Esophagus mucosa (tissue), 1 donor: ENCODE measurements at regions not wholly inside any gene's neighbourhood (a gene's known extent, or its start where the extent isn't known, plus 50 kb on each side); places are given as distances from the start of the nearest gene placed in this dataset.
"Not testable (repeated sequence)": the region's sequence is repeated elsewhere in the genome, so short reads cannot be mapped to it uniquely, and the experiment has no call there.

Source experiments
- ATAC-seq: fragments of 200-7000 bp; cut with Tn5 transposase; one replicate; pipeline ENCODE4 v1.9.1; 2020
- donor health status: DM: yes; HTN: yes; CAD: no.

GRCh38 chr1:83508485-83509151 is 490.3 kb downstream of the TTLL7 start:
- ATAC-seq: no peak

DNA sequence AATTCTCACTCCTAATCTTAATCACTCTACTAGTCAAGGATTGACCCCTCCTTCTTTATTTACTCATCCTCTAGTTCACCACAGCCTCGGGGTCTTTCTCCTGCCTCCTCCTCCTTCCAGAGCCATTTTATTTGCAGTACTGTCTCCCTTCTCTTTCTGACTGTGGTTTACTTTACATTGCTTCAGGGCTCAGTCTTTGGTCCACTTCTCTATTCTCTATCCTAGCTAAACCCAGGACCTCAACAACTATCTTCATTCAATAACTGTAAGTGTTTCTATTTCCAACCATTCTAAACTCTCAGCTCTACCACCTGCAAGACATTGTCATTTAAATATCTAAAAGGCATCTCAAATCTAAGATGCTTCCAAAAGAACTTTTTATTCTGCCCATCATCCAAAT is 493.8 kb downstream of the TTLL7 start:
- ATAC-seq: no peak

DNA sequence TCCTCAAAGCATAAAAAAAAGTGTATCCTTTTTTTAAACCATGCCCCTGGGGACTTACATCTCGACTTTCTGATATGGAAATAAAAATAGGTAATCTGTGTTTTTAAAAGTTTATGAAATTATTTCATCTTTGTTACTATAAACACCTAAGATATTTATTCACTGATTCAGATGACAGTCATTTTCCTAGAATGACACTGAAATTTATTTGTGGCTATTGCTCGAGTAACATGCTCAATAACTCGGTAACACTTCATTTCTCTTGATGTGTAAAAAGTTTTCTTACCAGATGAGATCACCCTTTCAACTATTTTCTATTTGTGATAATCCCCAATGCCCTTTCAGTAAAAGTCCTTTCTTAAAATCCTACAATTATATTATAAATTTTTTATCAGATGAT is 495.8 kb downstream of the TTLL7 start:
- ATAC-seq: no peak

- no peak for ATAC-seq
Observed at GRCh38 chr1:83500987-83501591, 497.8 kb downstream of the TTLL7 start.

DNA sequence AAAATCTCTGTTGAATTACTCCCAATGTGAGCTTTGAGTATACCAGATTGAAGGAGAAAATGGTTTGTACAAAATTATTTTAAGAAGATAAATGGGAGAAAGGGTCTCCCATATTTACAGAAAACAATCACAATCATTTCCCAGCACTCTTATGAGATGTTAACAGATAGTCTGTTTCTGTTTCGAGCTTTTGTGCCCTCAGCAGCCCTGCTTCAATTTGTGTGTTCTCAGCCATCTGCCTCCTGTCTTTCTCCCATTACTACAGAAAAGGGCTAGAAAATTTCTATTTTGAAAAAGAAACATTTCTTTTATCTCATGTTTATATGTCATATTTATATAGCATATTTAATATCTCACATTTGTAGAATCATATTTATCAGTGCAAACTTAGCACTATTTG is 498.4 kb downstream of the TTLL7 start:
- no peak for ATAC-seq

DNA sequence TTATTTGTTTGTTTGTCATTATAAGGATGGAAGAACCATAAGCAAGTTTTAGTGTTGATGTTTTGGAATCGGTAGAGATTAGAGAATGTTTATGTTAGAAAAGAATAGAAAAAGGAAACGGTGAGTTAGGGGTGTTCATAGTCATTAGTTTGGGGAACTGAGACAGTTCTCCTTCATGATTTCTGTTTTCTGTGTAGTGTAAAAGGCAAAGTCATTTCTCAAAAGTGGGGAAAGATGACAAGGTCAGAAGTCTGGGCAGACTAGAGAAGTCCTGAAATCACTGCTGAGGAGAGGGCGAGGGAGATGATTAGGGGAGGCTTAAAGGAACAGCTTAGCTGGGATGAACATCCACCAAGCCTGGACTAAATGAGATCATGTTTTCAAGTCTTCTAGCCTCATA is 498.9 kb downstream of the TTLL7 start:
- ATAC-seq: no peak

DNA sequence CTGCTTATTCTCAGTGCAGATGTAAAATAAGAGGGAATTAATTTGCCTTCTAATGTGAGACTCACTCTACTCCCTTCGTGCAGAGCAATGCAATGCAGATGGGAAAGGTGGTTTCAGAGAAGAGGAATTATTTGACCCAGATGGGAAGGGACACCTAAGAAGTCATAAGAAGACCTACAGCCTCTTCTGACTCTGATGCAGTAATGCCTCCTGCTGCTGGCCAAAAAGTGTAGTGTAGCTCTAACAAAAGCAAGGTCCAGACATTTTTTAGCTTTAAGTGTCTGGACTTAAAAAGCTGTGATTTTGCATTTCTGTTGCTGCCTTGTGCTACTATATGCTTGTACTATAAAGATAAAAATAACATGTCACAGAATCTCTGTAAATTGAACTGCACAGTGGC is 501.4 kb downstream of the TTLL7 start:
- ATAC-seq: no peak

DNA sequence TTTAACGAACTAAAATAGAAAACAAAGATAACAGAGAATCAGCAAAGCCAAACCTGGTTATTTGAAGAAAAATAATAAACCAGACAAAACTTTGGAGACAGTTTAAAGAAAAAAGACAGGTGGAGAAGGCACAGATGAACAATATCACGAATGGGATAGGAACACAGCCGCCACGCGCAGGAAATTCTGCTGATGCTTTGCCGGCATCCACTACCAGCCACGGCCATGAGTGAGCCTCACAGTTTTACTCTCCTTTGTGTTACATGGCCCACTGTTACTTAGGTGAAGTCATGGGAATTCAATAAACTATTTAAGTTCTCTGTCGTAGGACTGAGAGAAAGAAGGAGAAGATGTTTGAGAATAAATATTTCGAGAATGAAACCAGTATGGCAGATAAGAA is 503.4 kb downstream of the TTLL7 start:
- ATAC-seq: no peak

DNA sequence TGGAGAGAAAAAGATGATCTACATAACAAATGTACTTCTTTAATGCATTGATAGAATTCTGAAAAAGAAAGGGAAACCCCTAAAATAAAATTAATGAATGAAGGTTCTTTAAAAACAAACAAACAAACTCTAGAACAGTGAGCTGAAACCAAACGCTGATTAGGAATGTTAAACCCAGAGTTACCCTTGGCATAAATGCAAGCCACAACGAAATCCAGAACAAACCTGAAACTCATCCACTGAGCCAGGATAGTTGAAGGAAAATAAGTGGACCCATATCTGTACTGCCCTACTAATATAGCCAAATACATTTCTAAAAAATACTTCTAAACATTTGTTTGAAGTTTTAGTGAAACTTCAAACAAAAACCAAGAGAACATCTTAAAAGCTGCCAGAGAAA is 505.3 kb downstream of the TTLL7 start:
- ATAC-seq: no peak

DNA sequence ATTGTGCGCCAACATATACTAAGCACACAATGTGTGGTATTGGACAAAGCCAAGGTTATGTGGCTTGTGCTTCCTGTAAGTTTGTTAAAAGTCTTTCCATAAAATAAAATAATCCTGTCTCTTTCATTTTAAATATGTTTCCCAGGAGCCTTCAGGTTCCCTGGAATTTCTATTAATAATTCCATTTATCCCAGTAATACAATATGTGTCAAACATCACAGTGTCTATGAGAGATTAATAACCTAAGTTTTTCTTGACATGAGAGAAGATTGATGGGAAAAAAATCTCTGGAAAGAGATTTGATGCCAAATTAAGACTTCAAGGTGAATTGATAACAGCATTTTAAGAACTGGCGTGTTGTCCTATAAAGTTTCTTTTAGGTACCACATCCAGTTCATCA is 507.0 kb downstream of the TTLL7 start:
- ATAC-seq: no peak

DNA sequence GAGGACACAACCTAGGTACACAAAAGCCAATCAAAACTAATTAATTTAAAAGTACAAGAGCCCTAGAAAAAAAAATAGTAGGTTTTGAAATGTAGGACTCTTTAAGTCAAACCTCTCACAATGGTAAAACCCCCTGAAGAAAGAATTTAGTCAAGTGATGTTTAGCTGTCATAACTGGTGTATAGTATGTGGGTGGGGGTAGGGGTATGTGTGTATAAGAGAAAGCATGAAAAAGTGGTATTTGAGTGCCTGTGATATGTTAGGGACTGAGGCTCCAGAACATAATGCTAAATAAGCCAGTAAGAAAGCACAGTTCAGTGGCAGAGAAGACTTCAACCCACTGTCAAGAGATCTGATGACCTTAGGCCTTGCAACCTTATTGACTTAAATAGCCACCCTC is 507.9 kb downstream of the TTLL7 start:
- no peak for ATAC-seq

DNA sequence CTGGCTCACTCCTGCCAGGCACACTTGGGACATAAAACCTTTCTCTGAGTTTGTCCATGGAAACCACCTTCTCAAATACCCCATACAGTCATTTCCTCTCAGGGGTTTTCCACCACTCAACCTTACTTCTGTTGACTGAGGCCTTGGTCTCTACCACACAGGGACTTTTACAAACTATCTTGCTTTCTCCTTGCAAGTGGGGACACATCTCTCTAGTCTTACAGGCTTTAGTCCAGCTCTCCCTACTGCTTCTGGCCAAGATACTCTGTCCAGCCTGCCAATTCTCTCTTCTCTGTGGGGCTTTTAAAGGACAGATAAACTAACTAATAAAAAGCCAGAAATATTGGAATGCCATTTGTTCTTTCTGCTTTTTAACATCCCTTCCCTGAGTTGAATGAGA is 510.8 kb downstream of the TTLL7 start:
- not testable (repeated sequence) for ATAC-seq

- not testable (repeated sequence) for ATAC-seq
Observed at GRCh38 chr1:83487460-83487859, 511.5 kb downstream of the TTLL7 start.

DNA sequence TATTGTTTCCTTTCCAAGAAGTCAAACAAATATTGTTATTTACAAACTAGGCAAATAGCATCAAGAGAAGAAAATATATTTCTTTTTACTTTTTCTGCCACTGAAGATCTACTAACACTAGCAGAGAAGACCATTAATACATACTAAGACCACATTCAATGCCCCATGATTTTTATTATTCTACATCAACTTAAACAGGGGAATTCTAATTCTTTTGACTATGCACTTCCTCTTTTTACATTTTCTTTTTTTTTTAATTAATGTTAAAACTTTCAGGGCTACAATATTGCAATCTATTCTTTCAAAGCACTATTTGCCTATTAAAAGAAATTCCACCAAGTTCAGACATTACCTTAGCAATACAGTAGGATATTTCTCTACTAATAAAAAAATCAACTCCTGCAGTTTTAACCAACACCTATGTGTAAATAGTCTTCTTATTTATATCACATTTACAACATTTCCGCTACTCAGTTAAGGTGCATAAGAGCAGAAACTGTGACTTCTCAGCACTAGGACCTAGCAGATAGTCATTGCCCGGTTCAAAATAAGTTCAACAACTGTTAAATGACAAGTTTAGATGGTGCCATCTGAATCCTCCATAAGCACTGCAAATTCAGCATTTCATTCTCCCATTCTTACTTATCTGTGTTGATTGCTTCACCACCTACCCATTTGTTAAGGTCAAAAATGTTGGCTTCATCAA is 513.5 kb downstream of the TTLL7 start:
- not testable (repeated sequence) for ATAC-seq

- peak; percentile 80 for ATAC-seq
Observed at GRCh38 chr1:83481284-83481683, 517.6 kb downstream of the TTLL7 start.

DNA sequence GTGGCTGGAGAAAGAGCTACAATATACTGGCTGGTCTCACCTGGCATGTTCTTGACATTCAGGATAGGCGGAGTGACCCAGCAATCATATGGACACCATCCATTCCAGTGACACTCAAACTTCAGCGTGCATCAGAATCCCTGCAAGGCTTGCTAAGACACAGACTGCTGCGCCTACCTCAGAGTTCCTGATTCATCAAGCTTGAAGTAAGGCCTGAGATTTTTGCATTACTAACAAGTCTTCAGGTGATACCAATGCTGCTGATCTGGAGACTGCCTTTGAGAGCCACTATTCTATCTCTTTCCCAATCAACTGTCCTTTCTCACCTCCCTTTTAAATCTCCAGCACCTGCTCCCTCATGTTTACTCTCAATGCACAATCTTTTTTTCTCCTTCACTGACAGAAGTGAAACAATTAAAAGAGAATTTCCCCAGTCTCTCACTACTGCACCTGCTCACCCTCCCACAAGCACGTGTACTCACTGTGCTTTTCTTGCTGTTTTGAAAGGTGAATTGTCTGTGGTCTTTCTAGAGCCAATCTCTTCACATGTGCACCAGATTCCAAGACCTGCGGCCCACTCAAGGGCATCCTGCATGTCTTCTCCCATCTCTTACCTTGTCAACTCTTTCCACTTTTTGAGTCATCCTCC is 519.2 kb downstream of the TTLL7 start:
- ATAC-seq: not testable (repeated sequence)

DNA sequence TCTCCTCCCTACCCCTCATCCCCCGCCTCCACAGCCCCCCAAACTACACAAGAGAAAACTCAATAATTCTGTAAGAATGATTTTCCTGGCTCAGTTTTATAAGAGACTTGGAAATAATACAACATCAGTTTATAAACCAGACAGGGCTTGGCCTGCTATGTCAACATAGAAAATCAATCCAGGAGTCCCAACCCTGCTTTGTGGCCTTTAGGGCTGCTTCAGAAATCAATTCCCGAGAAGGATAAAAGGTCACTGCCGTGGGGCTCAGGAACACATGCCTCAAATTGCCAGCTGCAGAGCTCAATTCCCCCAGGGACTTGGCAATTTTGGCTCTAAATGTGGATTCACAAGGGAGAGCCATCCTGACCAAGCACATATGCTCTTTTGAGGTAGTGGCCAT is 520.8 kb downstream of the TTLL7 start:
- not testable (repeated sequence) for ATAC-seq

GRCh38 chr1:83476518-83476917 is 522.4 kb downstream of the TTLL7 start:
- ATAC-seq: not testable (repeated sequence)

DNA sequence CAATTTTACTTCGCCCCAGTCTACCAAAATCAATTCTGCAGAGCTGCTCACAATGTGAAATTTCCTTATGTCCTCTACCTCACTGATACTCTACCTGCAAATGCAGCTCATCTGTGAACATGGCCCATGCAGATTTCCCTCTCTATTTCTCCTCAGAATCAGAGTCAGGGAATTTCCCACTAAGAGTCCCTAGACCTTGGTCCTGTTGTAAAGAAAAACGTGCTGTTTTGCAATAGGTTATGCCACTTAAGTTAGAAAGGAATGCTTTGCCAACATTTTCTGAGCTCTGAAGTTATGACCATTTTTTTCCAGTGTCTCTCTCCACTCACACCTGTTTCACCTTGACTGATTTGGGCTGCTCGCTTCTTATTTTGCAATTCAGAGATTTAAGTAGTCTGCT is 524.0 kb downstream of the TTLL7 start:
- not testable (repeated sequence) for ATAC-seq

DNA sequence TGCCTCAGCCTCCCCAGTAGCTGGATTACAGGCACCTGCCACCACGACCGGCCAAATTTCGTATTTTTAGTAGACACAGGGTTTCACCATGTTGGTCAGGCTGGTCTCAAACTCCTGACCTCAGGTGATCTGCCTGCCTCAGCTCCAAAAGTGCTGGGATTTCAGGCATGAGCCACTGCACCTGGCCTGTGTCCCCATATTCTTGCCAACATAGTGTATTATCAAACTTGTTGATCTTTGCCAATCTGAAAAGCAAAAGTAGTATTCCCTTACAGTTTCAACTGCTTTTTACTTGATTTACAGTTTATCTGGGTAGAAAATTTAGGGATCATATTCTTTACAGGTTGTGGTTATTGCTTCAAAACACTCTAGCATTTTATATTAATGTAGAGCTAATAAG is 524.9 kb downstream of the TTLL7 start:
- not testable (repeated sequence) for ATAC-seq

DNA sequence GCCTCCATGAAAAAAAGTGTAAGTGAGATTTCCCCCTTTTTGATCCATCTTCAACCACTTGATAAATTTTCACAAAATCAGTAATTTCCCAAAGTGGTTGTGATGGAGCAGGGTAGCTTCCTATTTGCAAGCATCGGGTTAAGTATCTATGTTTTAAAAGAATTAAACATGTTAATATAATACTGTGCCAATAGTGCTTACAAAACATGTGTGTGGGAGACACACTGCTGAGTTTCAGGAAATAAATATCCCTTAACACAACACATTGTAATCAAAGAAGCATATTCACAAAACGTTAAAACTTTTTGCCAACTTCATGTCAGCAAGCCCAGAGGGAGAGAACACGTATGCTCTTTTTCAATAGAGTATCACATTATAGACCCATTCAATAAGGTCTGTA is 526.9 kb downstream of the TTLL7 start:
- not testable (repeated sequence) for ATAC-seq

- ATAC-seq: not testable (repeated sequence)
Observed at GRCh38 chr1:83471272-83471671, 527.7 kb downstream of the TTLL7 start.

DNA sequence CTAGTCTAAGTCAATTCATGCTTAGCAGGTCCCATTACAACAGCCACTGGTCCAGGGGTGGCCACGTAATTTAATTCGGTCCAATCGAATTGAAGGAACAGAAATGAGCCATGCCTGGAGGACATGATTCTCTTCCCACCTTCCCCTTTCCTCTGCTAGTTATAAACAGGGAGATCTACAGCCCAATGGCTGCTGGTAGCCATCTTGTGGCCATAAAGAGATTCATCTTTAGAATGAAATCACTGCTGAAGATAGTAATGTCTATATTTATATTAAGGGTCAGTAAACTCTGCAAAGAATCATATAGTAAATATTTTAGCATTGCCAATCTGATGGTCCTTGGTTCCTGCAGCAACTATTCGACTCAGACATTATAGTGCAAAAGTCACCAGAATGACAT is 530.6 kb downstream of the TTLL7 start:
- not testable (repeated sequence) for ATAC-seq
